DMS53 treated with DMSO at 0.1 percent for 48 hours (cell line): ENCODE measurements at regions not wholly inside any gene's neighbourhood (a gene's known extent, or its start where the extent isn't known, plus 50 kb on each side); places are given as distances from the start of the nearest gene placed in this dataset.

Experiments used
- DNase-seq: peaks from one replicate; lab custom pipeline; 2025; ENCODE audit not compliant: unreplicated experiment; lab: John Stamatoyannopoulos, UW

- no peak for DNase-seq
Measured at GRCh38 chr12:130100634-130101362, 61.5 kb upstream of the FZD10 start.

GRCh38 chr12:130101370-130101769 is 60.9 kb upstream of the FZD10 start:
- DNase-seq, result no peak

GRCh38 chr12:130102266-130102665 is 60.0 kb upstream of the FZD10 start:
- DNase-seq, result no peak

DNA sequence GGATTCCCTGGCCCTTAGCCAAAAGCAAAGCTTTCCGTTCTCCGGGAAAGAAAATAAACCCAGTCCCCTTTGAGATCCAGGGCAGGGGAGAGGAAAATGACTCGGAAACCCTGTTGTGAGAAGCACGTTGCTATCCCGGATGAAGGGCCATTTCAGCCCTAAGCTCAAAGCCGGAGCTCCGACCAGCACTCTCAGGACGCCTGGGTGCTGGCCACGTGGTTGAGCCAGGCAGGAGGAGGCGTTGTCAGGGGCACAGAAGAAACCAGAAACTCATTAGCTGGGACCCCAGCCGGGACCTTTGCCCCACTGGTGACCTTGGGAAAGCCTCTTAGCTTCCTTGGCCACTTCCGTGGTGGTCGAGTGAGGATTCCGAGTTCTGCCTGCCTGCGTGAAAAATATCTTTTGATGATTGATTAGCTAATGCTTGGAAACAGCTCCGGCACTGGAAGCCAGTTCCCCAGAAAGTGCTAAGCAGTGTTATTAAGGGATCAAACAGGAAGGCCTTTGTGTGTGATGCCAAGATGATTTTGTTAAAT is 57.6 kb upstream of the FZD10 start:
- DNase-seq, result peak; percentile 28

GRCh38 chr12:130109062-130109945 is 53.0 kb upstream of the FZD10 start:
- no peak for DNase-seq

- DNase-seq, result no peak
Measured at GRCh38 chr12:130110914-130111313, 51.4 kb upstream of the FZD10 start.

DNA sequence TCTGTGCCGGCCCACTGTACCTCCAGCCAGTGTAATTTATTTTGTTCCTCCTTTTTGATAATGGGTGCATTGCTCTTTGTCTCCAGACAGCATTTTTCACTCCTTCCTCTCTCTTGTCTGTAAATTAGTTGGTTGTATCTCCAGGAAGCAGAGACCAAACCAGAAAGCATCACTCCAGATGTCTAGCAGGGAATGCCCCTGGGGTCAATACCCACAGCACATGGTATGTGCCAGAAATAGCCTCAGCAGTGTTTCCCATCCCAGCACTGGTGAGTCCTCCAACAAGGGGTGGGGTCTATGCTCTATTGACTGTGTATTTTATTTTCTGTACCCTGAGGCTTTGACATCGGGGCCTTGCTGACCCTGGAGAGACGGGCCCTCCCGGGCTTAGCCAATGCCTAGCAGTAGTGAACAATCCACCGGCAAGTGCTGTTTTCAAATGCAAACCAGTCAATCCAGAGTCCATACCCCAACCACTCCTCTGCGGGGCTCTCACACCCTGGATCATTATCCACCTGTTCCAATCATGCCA is 50.2 kb upstream of the FZD10 start:
- DNase-seq, result no peak
